ENCODE measurements at regions not wholly inside any gene's neighbourhood (a gene's known extent, or its start where the extent isn't known, plus 50 kb on each side); places are given as distances from the start of the nearest gene placed in this dataset.

- TF ChIP-seq, protein P1, sequence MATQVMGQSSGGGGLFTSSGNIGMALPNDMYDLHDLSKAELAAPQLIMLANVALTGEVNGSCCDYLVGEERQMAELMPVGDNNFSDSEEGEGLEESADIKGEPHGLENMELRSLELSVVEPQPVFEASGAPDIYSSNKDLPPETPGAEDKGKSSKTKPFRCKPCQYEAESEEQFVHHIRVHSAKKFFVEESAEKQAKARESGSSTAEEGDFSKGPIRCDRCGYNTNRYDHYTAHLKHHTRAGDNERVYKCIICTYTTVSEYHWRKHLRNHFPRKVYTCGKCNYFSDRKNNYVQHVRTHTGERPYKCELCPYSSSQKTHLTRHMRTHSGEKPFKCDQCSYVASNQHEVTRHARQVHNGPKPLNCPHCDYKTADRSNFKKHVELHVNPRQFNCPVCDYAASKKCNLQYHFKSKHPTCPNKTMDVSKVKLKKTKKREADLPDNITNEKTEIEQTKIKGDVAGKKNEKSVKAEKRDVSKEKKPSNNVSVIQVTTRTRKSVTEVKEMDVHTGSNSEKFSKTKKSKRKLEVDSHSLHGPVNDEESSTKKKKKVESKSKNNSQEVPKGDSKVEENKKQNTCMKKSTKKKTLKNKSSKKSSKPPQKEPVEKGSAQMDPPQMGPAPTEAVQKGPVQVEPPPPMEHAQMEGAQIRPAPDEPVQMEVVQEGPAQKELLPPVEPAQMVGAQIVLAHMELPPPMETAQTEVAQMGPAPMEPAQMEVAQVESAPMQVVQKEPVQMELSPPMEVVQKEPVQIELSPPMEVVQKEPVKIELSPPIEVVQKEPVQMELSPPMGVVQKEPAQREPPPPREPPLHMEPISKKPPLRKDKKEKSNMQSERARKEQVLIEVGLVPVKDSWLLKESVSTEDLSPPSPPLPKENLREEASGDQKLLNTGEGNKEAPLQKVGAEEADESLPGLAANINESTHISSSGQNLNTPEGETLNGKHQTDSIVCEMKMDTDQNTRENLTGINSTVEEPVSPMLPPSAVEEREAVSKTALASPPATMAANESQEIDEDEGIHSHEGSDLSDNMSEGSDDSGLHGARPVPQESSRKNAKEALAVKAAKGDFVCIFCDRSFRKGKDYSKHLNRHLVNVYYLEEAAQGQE (IDR thresholded peaks at IDR 0.05; ENCODE audit: borderline replicate concordance) = no peak
- TF ChIP-seq SMC3 (conservative IDR thresholded peaks at IDR 0.05; ENCODE audit: poor library complexity) (no peak), EZH2 (IDR thresholded peaks at IDR 0.05; ENCODE audit: borderline replicate concordance, insufficient read depth, low read length, poor library complexity, severe bottlenecking) (no peak)
- TF ChIP-seq, protein P2, sequence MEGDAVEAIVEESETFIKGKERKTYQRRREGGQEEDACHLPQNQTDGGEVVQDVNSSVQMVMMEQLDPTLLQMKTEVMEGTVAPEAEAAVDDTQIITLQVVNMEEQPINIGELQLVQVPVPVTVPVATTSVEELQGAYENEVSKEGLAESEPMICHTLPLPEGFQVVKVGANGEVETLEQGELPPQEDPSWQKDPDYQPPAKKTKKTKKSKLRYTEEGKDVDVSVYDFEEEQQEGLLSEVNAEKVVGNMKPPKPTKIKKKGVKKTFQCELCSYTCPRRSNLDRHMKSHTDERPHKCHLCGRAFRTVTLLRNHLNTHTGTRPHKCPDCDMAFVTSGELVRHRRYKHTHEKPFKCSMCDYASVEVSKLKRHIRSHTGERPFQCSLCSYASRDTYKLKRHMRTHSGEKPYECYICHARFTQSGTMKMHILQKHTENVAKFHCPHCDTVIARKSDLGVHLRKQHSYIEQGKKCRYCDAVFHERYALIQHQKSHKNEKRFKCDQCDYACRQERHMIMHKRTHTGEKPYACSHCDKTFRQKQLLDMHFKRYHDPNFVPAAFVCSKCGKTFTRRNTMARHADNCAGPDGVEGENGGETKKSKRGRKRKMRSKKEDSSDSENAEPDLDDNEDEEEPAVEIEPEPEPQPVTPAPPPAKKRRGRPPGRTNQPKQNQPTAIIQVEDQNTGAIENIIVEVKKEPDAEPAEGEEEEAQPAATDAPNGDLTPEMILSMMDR (IDR thresholded peaks at IDR 0.05; ENCODE audit: poor library complexity, severe bottlenecking) = no peak
- H3K27me3 ChIP-seq (ENCODE audit: insufficient read depth, low read depth, low read length) = no peaks in the 10 kb centered on the region
- no peaks in the 10 kb centered on the region for H3F3A ChIP-seq (ENCODE audit: insufficient read depth, low read length, poor library complexity, severe bottlenecking)
- no peaks in the 10 kb centered on the region for H3K9me3 ChIP-seq (ENCODE audit: low read length)
- no peaks in the 10 kb centered on the region for H3K79me2 ChIP-seq (replicated peaks; ENCODE audit: insufficient read depth, low read length)
- H3K9ac ChIP-seq (ENCODE audit: low read length) = no peak overlapping the region
- no peaks in the 10 kb centered on the region for H4K20me1 ChIP-seq (ENCODE audit: insufficient read depth)
- H3K4me2 ChIP-seq (ENCODE audit: low read length) = no peak overlapping the region
- H3K36me3 ChIP-seq (ENCODE audit: insufficient read depth, low read length) = no peaks in the 10 kb centered on the region
- H3K4me3 ChIP-seq (ENCODE audit: low read length) = no peak overlapping the region
- H3K9me2 ChIP-seq (ENCODE audit: insufficient read depth, low read length) = no peaks in the 10 kb centered on the region
- H2AFZ ChIP-seq (ENCODE audit: low read depth, low read length) = no peak overlapping the region
- no peak overlapping the region for H3K27ac ChIP-seq (ENCODE audit: low read length)
These were observed 421.0 kb upstream of the API5 start for GRCh38 chr11:42890773-42891172.

GRCh38 chr11:42901084-42901483 lies 410.7 kb upstream of the API5 start:
- Histone ChIP-seq H3K27me3 (ENCODE audit: insufficient read depth, low read depth, low read length) (no peaks in the 10 kb centered on the region), H3K36me3 (ENCODE audit: insufficient read depth, low read length) (no peaks in the 10 kb centered on the region), H3K9ac (ENCODE audit: low read length) (no peak overlapping the region), H3K9me3 (ENCODE audit: low read length) (no peaks in the 10 kb centered on the region), H3K79me2 (replicated peaks; ENCODE audit: insufficient read depth, low read length) (no peaks in the 10 kb centered on the region), H3K27ac (ENCODE audit: low read length) (no peak overlapping the region), H3K4me2 (ENCODE audit: low read length) (no peak overlapping the region), H3K9me2 (ENCODE audit: insufficient read depth, low read length) (no peaks in the 10 kb centered on the region), H4K20me1 (ENCODE audit: insufficient read depth) (no peaks in the 10 kb centered on the region), H2AFZ (ENCODE audit: low read depth, low read length) (no peak overlapping the region), H3F3A (ENCODE audit: insufficient read depth, low read length, poor library complexity, severe bottlenecking) (no peaks in the 10 kb centered on the region), H3K4me3 (ENCODE audit: low read length) (no peak overlapping the region)
- TF ChIP-seq, protein P1 (IDR thresholded peaks at IDR 0.05; ENCODE audit: borderline replicate concordance) = no peak
- no peak for TF ChIP-seq RAD21 (conservative IDR thresholded peaks at IDR 0.05)
- no peak for TF ChIP-seq EP300 (conservative IDR thresholded peaks at IDR 0.05; ENCODE audit: poor library complexity, severe bottlenecking)
